Ascending aorta (tissue), 2 donors: ENCODE measurements at regions not wholly inside any gene's neighbourhood (a gene's known extent, or its start where the extent isn't known, plus 50 kb on each side); places are given as distances from the start of the nearest gene placed in this dataset.
"Not testable (repeated sequence)": the region's sequence is repeated elsewhere in the genome, so short reads cannot be mapped to it uniquely, and the experiment has no call there.

Source experiments
- DNase-seq, 2 donors: peaks; one replicate each; pipeline ENCODE4 v3.0.0-alpha.2; 2019; ENCODE audit warnings: low spot score in 2 of 2
- H3K27ac ChIP-seq, 2 donors: fragments of 200-600 bp; sonication (generic); one replicate each; pipeline ENCODE4 v1.5.1; 2016 to 2017; ENCODE audit warnings: mild to moderate bottlenecking in 1 of 2
- H3K27me3 ChIP-seq: fragments of 200-600 bp; sonication (generic); one replicate; pipeline ENCODE4 v1.5.1; 2017
- H3K36me3 ChIP-seq, 2 donors: fragments of 200-600 bp; sonication (generic); one replicate each; pipeline ENCODE4 v1.5.1; 2016
- H3K4me1 ChIP-seq, 2 donors: fragments of 200-600 bp; sonication (generic); one replicate each; pipeline ENCODE4 v1.5.1; 2016 to 2017; ENCODE audit warnings: mild to moderate bottlenecking in 1 of 2
- H3K4me3 ChIP-seq, 2 donors: fragments of 200-600 bp; sonication (generic); one replicate each; pipeline ENCODE4 v1.5.1; 2016 to 2017; ENCODE audit warnings: mild to moderate bottlenecking in 1 of 2
- H3K9me3 ChIP-seq, 2 donors: fragments of 200-600 bp; sonication (generic); one replicate each; pipeline ENCODE4 v1.5.1; 2016
- intact Hi-C: fragments of 100-400 bp; cut with DNase I; formaldehyde crosslinking; loops from one replicate; pipeline ENCODE4 v1.15.1; 2023
- TF ChIP-seq, protein P1 (sequence below), 3 experiments: fragments of 200-600 bp in 2 of 3; fragments of 450-650 bp in 1 of 3; sonication (generic) in 2 of 3; IDR thresholded peaks; one replicate each; pipeline ENCODE4 v1.5.1; 2016 to 2019; ENCODE audit warnings: antibody characterized with exemption in 3 of 3, mild to moderate bottlenecking in 1 of 3, moderate library complexity in 1 of 3

DNA sequence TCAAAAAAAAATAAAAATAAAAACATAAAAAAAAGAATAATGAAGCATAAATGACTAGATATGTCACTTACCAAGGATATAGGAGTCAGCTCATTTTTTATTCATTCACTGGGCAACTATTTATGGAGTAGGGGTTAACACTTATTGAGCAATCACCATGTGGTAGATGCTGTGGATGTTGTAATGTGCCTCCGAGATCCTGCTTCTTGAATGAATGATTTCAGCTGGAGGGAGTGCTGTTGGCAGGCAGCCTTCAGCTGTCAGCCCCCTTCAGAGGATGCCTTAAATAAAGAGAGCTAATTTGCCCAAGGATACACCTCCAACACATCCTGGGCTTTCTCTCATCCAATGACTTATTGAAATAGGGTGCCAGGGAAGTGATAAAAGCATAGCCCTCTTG, 229.5 kb upstream of the DTNBP1 start:
- intact Hi-C loops, result no loop called here
- no peak for DNase-seq
- no peaks in the 10 kb centered on the region for H3K9me3 ChIP-seq
- TF ChIP-seq, protein P1, sequence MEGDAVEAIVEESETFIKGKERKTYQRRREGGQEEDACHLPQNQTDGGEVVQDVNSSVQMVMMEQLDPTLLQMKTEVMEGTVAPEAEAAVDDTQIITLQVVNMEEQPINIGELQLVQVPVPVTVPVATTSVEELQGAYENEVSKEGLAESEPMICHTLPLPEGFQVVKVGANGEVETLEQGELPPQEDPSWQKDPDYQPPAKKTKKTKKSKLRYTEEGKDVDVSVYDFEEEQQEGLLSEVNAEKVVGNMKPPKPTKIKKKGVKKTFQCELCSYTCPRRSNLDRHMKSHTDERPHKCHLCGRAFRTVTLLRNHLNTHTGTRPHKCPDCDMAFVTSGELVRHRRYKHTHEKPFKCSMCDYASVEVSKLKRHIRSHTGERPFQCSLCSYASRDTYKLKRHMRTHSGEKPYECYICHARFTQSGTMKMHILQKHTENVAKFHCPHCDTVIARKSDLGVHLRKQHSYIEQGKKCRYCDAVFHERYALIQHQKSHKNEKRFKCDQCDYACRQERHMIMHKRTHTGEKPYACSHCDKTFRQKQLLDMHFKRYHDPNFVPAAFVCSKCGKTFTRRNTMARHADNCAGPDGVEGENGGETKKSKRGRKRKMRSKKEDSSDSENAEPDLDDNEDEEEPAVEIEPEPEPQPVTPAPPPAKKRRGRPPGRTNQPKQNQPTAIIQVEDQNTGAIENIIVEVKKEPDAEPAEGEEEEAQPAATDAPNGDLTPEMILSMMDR (IDR thresholded peaks at IDR 0.05), result no peak
- no peak overlapping the region for H3K4me3 ChIP-seq
- H3K4me1 ChIP-seq, result peaks cover 0 to 5% of the 10 kb centered on the region in 2 donors
- H3K27me3 ChIP-seq, result no peaks in the 10 kb centered on the region
- no peaks in the 10 kb centered on the region for H3K36me3 ChIP-seq
- H3K27ac ChIP-seq, result no peak overlapping the region

DNA sequence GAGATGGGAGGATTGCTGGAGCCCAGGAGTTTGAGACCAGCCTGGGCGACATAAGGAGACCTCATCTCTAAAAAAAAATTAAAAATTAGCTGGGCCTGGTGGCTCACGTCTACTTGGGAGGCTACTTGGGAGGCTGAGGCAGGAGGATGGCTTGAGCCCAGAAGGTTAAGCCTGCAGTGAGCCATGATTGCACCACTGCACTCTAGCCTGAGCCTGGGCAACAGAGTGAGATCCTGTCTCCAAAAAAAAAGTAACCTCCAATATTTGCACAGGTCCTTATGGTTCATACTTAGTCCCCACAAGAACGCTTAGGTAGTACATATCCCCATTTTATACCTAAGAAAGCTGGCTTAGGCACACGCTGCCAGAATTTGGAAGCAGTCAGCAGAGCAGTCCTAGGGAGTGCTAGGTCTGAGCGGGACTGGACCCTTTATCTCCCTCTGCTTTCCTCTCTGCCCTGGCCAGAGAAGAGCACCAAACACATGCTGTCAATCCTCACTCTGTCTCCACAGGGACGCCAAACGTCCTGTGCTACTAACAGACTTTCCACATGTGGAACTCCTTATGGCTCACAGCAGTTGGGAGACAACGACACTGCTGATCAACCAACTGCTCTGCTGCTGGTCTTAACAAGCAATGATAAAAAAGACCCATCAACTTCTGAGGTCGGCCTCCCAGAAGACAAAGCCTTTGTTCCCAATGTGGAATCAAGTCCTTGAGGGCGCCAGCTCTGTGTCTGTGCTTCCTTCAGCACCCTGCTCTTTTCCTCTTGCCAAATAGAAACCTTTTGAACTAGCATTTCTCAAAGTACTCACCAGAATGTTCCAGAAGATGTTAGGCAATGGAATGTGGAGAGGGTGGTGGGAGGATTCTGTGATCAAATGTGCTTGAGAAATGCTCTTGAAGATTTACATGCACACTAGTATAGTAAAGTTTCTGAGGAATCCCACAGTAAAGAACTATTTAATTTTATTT, 226.3 kb upstream of the DTNBP1 start:
- Histone ChIP-seq H3K36me3 (no peaks in the 10 kb centered on the region), H3K4me1 (no peaks in the 10 kb centered on the region), H3K4me3 (no peak overlapping the region), H3K27ac (no peak overlapping the region), H3K9me3 (no peaks in the 10 kb centered on the region), H3K27me3 (no peaks in the 10 kb centered on the region)
- TF ChIP-seq, protein P1 (IDR thresholded peaks at IDR 0.05), result no peak
- intact Hi-C loops, result no loop called here
- no peak for DNase-seq

DNA sequence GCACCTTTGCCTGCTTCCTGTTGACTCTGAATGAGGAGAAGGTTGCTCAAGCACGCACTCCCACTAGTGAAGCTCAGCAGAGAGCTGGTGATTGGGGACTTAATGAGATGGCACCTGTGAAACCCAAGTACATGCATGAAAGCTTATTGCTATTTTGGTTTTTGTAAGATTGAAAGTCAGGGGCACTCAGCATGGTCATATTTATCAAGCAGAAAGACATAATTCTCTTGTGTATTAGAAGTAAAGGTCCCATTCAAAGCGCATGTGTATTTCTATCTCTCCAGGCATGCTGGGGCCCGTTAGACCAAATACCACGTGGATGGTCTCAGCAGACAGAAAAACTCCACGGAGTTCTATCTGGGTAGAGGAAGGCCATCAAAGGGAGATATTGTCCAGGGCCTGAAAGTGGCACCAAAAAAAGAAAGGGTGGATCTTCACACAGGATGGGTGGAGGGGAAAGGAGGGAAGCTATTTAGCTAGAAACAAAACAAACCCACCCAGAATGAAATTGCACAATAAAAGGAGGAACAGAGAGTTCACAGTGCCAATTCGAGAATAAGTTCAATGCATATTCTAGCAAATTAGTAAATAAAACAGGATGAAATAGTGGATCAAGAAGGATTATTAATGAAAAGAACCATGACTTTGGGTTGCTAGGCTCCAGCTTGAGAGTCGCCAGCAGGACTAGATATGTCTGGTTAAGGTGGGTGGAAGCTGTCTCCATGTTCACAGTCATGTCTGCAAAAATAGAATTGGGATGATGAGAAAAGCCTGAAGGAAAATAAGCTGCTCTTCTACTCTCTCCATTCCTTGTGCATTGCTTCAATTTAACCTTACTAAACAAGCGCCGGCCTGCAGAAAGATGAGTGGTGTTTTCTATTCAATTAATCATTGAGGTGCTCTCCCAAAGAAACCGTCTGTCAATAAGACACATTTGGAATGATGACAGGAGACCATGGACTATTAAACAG, 224.9 kb upstream of the DTNBP1 start:
- Histone ChIP-seq H3K4me1 (no peaks in the 10 kb centered on the region), H3K27me3 (no peaks in the 10 kb centered on the region), H3K36me3 (no peaks in the 10 kb centered on the region), H3K27ac (no peak overlapping the region), H3K9me3 (no peaks in the 10 kb centered on the region), H3K4me3 (no peak overlapping the region)
- intact Hi-C loops, result no loop called here
- TF ChIP-seq, protein P1 (IDR thresholded peaks at IDR 0.05), result no peak
- DNase-seq, result no peak

DNA sequence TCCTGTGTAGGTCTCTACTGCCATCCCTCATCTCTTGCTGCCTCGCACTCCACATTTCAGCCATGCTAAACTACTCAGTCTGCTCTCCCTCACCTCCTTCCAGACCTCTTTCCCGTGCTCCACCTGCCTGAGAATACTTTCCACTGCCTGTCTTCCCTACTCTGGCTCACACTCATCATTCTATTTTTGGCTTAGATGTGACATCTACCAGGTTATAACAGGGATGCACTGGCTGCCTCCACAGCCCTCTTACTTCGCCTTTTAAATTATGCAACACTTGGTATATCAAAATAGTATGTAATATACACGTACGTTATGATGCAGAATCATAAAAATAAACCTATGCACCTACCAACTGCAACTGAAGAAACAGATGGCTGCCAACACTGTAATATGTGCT, 222.8 kb upstream of the DTNBP1 start:
- Histone ChIP-seq H3K36me3 (no peaks in the 10 kb centered on the region), H3K4me3 (no peak overlapping the region), H3K4me1 (no peaks in the 10 kb centered on the region), H3K9me3 (no peaks in the 10 kb centered on the region), H3K27ac (no peak overlapping the region), H3K27me3 (no peaks in the 10 kb centered on the region)
- DNase-seq, result no peak
- TF ChIP-seq, protein P1 (IDR thresholded peaks at IDR 0.05), result no peak
- intact Hi-C loops, result no loop called here

DNA sequence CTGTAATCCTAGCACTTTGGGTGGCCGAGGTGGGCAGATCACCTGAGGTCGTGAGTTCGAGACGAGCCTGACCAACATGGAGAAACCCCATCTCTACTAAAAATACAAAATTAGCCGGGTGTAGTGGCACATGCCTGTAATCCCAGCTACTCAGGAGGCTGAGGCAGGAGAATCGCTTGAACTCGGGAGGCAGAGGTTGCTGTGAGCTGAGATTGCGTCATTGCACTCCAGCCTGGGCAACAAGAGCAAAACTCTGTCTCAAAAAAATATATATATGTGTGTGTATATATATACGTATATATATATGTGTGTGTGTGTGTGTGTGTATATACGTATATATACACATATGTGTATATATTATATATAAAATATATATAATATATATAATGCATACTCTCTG, 220.8 kb upstream of the DTNBP1 start:
- H3K36me3 ChIP-seq, H3K4me3 ChIP-seq, intact Hi-C loops, H3K4me1 ChIP-seq, H3K9me3 ChIP-seq, H3K27ac ChIP-seq, H3K27me3 ChIP-seq, DNase-seq: not testable (repeated sequence)

DNA sequence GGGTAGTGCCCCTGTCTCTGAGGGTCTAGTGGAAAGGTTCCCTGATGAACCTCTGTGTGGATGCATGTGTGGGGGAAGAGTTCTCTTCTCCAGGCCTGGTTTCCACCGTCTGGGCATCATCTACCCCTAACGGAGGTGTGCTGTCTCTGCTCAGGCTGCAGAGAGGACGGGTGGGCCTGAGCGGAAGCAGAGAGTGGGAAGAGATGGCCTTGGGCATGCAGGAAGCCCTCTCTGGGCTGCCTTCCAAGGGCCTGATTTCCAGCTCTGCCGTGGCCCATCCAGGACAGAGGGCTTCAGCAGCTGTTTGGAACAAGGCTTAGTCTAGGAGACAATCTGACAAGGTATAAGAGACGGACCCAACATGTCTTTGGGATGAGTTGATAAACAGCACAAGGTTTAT, 220.1 kb upstream of the DTNBP1 start:
- Histone ChIP-seq H3K9me3 (no peaks in the 10 kb centered on the region), H3K27me3 (no peaks in the 10 kb centered on the region), H3K4me1 (no peaks in the 10 kb centered on the region), H3K4me3 (no peak overlapping the region), H3K36me3 (no peaks in the 10 kb centered on the region), H3K27ac (no peak overlapping the region)
- intact Hi-C loops, result no loop called here
- DNase-seq, result no peak
- TF ChIP-seq, protein P1 (IDR thresholded peaks at IDR 0.05), result no peak
